ENCODE measurements at regions not wholly inside any gene's neighbourhood (a gene's known extent, or its start where the extent isn't known, plus 50 kb on each side); places are given as distances from the start of the nearest gene placed in this dataset.

DNA sequence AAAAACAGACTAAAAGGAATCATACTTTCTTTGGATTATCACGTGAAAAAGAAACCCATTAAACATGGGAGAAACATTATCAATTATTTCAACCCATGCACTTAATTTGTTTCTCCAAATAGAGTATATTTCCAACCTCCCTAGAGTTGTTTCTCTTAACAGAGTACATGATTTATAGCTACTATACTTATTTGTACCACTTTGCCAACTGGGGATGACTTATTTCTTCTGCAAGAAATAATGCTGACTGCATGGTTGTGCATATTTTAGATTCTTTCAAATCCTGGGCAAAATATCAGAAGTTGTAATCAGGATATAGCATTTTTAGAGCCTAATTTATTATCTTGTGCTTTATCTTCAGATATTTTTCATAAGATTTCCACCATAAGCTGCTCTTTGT, 629.1 kb upstream of the EYS start:
- Histone ChIP-seq H3K27ac (ENCODE audit: low read length) (no peak overlapping the region), H3K9me3 (ENCODE audit: low read length) (no peaks in the 10 kb centered on the region; the same call in 1 of the 2 replicates), H4K20me1 (ENCODE audit: insufficient read depth, low read depth, low read length) (no peaks in the 10 kb centered on the region), H3K36me3 (ENCODE audit: insufficient read depth, low read length) (no peaks in the 10 kb centered on the region), H3K4me1 (ENCODE audit: low read length) (no peaks in the 10 kb centered on the region), H3K9me2 (replicated peaks; ENCODE audit: insufficient read depth, low read length) (no peaks in the 10 kb centered on the region), H2AFZ (ENCODE audit: low read length) (no peak overlapping the region), H3K79me2 (ENCODE audit: low read length) (no peaks in the 10 kb centered on the region), H3K4me2 (ENCODE audit: low read depth, low read length, poor library complexity, severe bottlenecking) (no peak overlapping the region), H3K4me3 (ENCODE audit: low read length) (no peak overlapping the region), H3K27me3 (ENCODE audit: low read length) (no peaks in the 10 kb centered on the region), H3K9ac (ENCODE audit: low read length) (no peak overlapping the region)
- DNase-seq: no peak

DNA sequence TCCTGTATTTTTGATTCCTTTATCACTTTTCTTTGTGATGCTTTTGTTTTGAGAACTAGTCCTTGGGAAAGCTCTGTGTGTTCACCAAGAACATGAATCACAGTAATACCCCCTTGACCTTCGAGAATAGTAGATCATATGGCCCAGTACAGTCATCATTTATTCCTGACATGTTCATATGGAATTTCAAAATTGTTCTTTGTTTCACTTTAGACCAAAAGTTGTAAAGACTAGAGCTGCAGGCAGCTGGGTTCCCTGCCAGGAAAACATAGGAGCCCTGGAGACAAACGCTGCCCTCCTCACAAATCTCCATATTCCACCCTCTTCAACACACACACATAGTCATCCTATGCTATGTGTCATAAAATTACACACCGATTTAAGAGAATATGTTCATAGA, 621.2 kb upstream of the EYS start:
- Histone ChIP-seq H3K27ac (ENCODE audit: low read length) (no peak overlapping the region), H4K20me1 (ENCODE audit: insufficient read depth, low read depth, low read length) (no peaks in the 10 kb centered on the region), H3K79me2 (ENCODE audit: low read length) (no peaks in the 10 kb centered on the region), H3K4me3 (ENCODE audit: low read length) (no peak overlapping the region), H3K4me1 (ENCODE audit: low read length) (no peaks in the 10 kb centered on the region), H2AFZ (ENCODE audit: low read length) (no peak overlapping the region), H3K9me3 (ENCODE audit: low read length) (no peaks in the 10 kb centered on the region), H3K36me3 (ENCODE audit: insufficient read depth, low read length) (no peaks in the 10 kb centered on the region), H3K4me2 (ENCODE audit: low read depth, low read length, poor library complexity, severe bottlenecking) (no peak overlapping the region), H3K27me3 (ENCODE audit: low read length) (no peaks in the 10 kb centered on the region), H3K9ac (ENCODE audit: low read length) (no peak overlapping the region), H3K9me2 (replicated peaks; ENCODE audit: insufficient read depth, low read length) (no peaks in the 10 kb centered on the region)
- no peak for DNase-seq

DNA sequence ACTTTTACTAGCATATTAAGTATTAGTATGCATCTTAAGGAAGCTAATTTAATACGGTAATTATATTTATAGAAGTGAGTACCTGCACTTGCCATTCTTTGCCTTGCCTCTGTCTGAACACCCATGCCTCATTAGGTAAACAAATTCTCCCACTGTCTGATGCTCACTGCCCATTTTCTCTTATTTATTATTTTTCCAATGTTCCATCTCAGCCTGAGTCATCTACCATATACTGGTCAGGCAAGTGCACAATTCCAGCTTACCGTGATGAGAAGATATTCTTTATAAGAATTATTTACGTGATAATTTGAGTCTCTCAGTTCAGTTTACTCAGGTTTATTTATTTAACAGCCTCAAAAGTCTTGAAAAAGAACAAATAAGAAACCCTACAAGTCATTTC, 619.2 kb upstream of the EYS start:
- Histone ChIP-seq H3K79me2 (ENCODE audit: low read length) (no peaks in the 10 kb centered on the region), H4K20me1 (ENCODE audit: insufficient read depth, low read depth, low read length) (no peaks in the 10 kb centered on the region), H3K9me3 (ENCODE audit: low read length) (no peaks in the 10 kb centered on the region), H3K36me3 (ENCODE audit: insufficient read depth, low read length) (no peaks in the 10 kb centered on the region), H3K27ac (ENCODE audit: low read length) (no peak overlapping the region), H3K4me2 (ENCODE audit: low read depth, low read length, poor library complexity, severe bottlenecking) (no peak overlapping the region), H3K27me3 (ENCODE audit: low read length) (no peaks in the 10 kb centered on the region), H3K9me2 (replicated peaks; ENCODE audit: insufficient read depth, low read length) (no peaks in the 10 kb centered on the region), H3K9ac (ENCODE audit: low read length) (no peak overlapping the region), H2AFZ (ENCODE audit: low read length) (no peak overlapping the region), H3K4me1 (ENCODE audit: low read length) (no peaks in the 10 kb centered on the region), H3K4me3 (ENCODE audit: low read length) (no peak overlapping the region)
- DNase-seq: no peak

DNA sequence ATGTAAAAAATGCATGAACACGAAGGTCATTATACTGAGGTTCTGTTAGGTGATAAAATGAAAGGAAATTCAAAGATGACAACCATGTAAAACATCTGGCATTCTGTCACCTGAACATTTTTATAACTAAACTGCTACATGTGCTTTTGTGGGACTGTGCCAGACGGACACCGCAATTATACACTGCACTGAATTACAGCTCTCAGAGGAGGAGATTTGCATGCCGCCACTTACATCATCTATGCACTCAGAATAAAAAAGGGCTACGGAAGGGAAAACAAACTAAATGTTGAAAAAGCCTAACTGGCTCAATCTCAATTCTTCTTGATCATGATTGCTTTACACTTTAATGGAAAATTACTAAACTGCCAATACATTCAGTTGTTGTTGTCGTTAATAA, 614.0 kb upstream of the EYS start:
- Histone ChIP-seq H3K79me2 (ENCODE audit: low read length) (no peaks in the 10 kb centered on the region), H3K27me3 (ENCODE audit: low read length) (no peaks in the 10 kb centered on the region), H3K36me3 (ENCODE audit: insufficient read depth, low read length) (no peaks in the 10 kb centered on the region), H3K4me1 (ENCODE audit: low read length) (no peaks in the 10 kb centered on the region), H3K4me2 (ENCODE audit: low read depth, low read length, poor library complexity, severe bottlenecking) (no peak overlapping the region), H3K9me2 (replicated peaks; ENCODE audit: insufficient read depth, low read length) (no peaks in the 10 kb centered on the region), H3K27ac (ENCODE audit: low read length) (no peak overlapping the region), H3K9ac (ENCODE audit: low read length) (no peak overlapping the region), H4K20me1 (ENCODE audit: insufficient read depth, low read depth, low read length) (no peaks in the 10 kb centered on the region), H2AFZ (ENCODE audit: low read length) (no peak overlapping the region), H3K9me3 (ENCODE audit: low read length) (no peaks in the 10 kb centered on the region; the same call in 1 of the 2 replicates), H3K4me3 (ENCODE audit: low read length) (no peak overlapping the region)
- DNase-seq: no peak

DNA sequence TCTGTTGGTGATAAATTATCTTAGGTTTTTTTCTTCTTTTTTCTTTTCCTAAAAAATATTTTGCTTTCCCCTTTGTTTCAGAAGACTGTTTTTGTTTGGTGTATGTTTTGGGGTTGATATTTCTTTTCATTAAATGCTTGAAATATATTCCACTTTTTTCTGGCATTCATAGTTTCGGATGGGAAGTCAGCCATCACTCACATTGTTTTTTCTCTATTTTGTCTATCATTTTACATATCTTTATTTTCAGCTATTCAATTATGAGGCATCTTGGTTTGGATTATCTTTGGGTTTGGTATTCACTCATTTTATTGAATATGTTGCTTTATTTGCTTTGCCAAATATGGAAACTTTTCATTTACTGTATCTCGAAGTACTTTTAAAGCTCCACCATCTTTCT, 600.5 kb upstream of the EYS start:
- Histone ChIP-seq H3K9me2 (replicated peaks; ENCODE audit: insufficient read depth, low read length) (no peaks in the 10 kb centered on the region), H3K4me3 (ENCODE audit: low read length) (no peak overlapping the region), H3K79me2 (ENCODE audit: low read length) (no peaks in the 10 kb centered on the region), H3K27ac (ENCODE audit: low read length) (no peak overlapping the region), H3K4me1 (ENCODE audit: low read length) (no peaks in the 10 kb centered on the region), H4K20me1 (ENCODE audit: insufficient read depth, low read depth, low read length) (no peaks in the 10 kb centered on the region), H2AFZ (ENCODE audit: low read length) (no peak overlapping the region), H3K36me3 (ENCODE audit: insufficient read depth, low read length) (no peaks in the 10 kb centered on the region), H3K4me2 (ENCODE audit: low read depth, low read length, poor library complexity, severe bottlenecking) (no peak overlapping the region), H3K9ac (ENCODE audit: low read length) (no peak overlapping the region), H3K27me3 (ENCODE audit: low read length) (no peaks in the 10 kb centered on the region), H3K9me3 (ENCODE audit: low read length) (peaks cover 12% of the 10 kb centered on the region)
- no peak for DNase-seq

DNA sequence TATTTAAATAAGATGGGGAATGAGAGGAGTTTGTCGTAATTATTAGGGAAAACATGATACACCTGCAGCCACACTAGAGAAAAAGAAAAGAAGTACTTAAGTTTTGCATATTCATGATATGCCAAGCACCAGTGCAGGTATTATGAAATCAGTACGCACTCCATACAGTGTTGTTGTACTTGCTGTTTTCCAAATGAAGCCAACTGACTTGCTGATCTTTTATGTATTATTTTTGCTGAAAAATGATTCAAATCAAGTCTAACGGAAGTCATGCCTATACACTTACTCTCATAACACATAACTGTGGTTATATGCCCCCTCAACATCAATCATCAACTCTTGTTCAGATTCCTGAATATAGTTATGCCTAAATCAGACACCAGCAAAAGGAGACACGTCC, 584.9 kb upstream of the EYS start:
- Histone ChIP-seq H3K4me2 (ENCODE audit: low read depth, low read length, poor library complexity, severe bottlenecking) (no peak overlapping the region), H3K9me2 (replicated peaks; ENCODE audit: insufficient read depth, low read length) (no peaks in the 10 kb centered on the region), H3K79me2 (ENCODE audit: low read length) (no peaks in the 10 kb centered on the region), H3K9me3 (ENCODE audit: low read length) (no peaks in the 10 kb centered on the region; the same call in 1 of the 2 replicates), H4K20me1 (ENCODE audit: insufficient read depth, low read depth, low read length) (no peaks in the 10 kb centered on the region), H2AFZ (ENCODE audit: low read length) (no peak overlapping the region), H3K27ac (ENCODE audit: low read length) (no peak overlapping the region), H3K36me3 (ENCODE audit: insufficient read depth, low read length) (no peaks in the 10 kb centered on the region), H3K4me3 (ENCODE audit: low read length) (no peak overlapping the region), H3K4me1 (ENCODE audit: low read length) (no peaks in the 10 kb centered on the region), H3K9ac (ENCODE audit: low read length) (no peak overlapping the region), H3K27me3 (ENCODE audit: low read length) (no peaks in the 10 kb centered on the region)
- no peak for DNase-seq

DNA sequence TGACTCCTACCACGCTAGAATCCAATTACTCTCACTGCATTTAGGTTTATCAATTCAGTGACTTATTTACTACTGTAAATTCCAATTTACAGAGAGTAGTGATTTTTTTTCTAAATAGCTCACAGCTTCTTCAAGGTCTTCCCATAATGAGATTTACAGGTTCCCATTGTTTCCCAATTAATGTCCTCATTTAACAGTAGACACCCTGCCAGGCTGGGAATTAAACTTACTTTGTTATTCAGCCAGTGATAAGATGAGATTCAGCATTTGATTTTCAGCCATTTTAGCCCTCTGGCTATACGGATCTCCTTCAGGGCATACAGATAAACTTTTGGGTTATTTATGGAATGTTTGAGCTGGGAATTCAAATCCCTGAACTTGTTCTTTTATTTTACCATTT, 582.9 kb upstream of the EYS start:
- no peak overlapping the region for H2AFZ ChIP-seq (ENCODE audit: low read length)
- no peak overlapping the region for H3K9ac ChIP-seq (ENCODE audit: low read length)
- no peaks in the 10 kb centered on the region; the same call in 1 of the 2 replicates for H3K9me3 ChIP-seq (ENCODE audit: low read length)
- no peaks in the 10 kb centered on the region for H3K36me3 ChIP-seq (ENCODE audit: insufficient read depth, low read length)
- H3K79me2 ChIP-seq (ENCODE audit: low read length): no peaks in the 10 kb centered on the region
- no peaks in the 10 kb centered on the region for H4K20me1 ChIP-seq (ENCODE audit: insufficient read depth, low read depth, low read length)
- no peak overlapping the region for H3K27ac ChIP-seq (ENCODE audit: low read length)
- no peaks in the 10 kb centered on the region for H3K27me3 ChIP-seq (ENCODE audit: low read length)
- no peak overlapping the region for H3K4me3 ChIP-seq (ENCODE audit: low read length)
- no peak overlapping the region for H3K4me2 ChIP-seq (ENCODE audit: low read depth, low read length, poor library complexity, severe bottlenecking)
- H3K4me1 ChIP-seq (ENCODE audit: low read length): no peaks in the 10 kb centered on the region
- DNase-seq: no peak
- H3K9me2 ChIP-seq (replicated peaks; ENCODE audit: insufficient read depth, low read length): no peaks in the 10 kb centered on the region

DNA sequence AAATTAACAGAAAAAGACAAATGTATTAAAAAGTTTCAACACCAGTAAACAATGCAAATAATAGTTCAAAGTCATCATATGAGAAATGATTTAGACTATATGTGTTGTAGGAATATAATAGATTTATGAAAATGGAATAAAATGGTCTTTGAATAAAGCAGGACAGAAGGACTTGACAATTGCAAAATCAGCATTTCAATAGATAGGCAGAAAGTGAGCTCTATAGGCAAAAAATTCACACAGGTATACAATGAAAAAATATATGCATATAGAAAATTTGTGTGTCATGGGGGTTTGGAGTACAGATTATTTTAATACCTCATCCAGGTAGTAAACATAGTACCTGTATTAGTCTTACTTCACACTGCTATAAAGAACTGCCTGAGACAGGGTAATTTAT, 571.1 kb upstream of the EYS start:
- Histone ChIP-seq H3K36me3 (ENCODE audit: insufficient read depth, low read length) (no peaks in the 10 kb centered on the region), H3K9me2 (replicated peaks; ENCODE audit: insufficient read depth, low read length) (0 out of 2 replicates have a peak, but pooled peaks cover 4% of the 10 kb centered on the region), H3K4me2 (ENCODE audit: low read depth, low read length, poor library complexity, severe bottlenecking) (no peak overlapping the region), H3K79me2 (ENCODE audit: low read length) (no peaks in the 10 kb centered on the region), H3K4me3 (ENCODE audit: low read length) (no peak overlapping the region), H3K9me3 (ENCODE audit: low read length) (peaks cover 10% of the 10 kb centered on the region), H4K20me1 (ENCODE audit: insufficient read depth, low read depth, low read length) (no peaks in the 10 kb centered on the region), H3K27ac (ENCODE audit: low read length) (no peak overlapping the region), H2AFZ (ENCODE audit: low read length) (no peak overlapping the region), H3K9ac (ENCODE audit: low read length) (no peak overlapping the region), H3K27me3 (ENCODE audit: low read length) (no peaks in the 10 kb centered on the region), H3K4me1 (ENCODE audit: low read length) (no peaks in the 10 kb centered on the region)
- no peak for DNase-seq

DNA sequence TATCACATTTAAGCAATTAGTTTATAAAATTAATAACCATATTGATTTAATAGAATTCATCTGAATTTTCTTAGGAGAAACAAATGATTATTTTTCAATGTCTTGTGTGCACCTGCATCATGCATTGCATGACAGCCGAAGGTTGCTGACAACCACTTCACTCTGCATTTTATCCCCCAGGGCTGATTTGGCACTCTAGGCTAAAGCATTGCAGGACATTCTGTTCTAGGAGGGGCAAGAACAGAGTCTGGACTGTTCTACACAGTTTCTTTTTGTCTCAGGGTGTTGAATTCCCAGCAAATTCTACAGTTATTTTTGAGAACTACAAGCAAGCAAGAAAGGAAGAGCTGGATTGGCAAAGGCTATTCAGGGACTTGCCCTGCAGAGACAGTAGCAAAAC, 570.4 kb upstream of the EYS start:
- H3K27ac ChIP-seq (ENCODE audit: low read length): no peak overlapping the region
- H3K9me3 ChIP-seq (ENCODE audit: low read length): peaks cover 11% of the 10 kb centered on the region
- H3K4me2 ChIP-seq (ENCODE audit: low read depth, low read length, poor library complexity, severe bottlenecking): no peak overlapping the region
- no peak overlapping the region for H2AFZ ChIP-seq (ENCODE audit: low read length)
- H4K20me1 ChIP-seq (ENCODE audit: insufficient read depth, low read depth, low read length): no peaks in the 10 kb centered on the region
- no peaks in the 10 kb centered on the region for H3K4me1 ChIP-seq (ENCODE audit: low read length)
- no peak for DNase-seq
- no peaks in the 10 kb centered on the region for H3K79me2 ChIP-seq (ENCODE audit: low read length)
- H3K9me2 ChIP-seq (replicated peaks; ENCODE audit: insufficient read depth, low read length): 0 out of 2 replicates have a peak, but pooled peaks cover 4% of the 10 kb centered on the region
- no peaks in the 10 kb centered on the region for H3K36me3 ChIP-seq (ENCODE audit: insufficient read depth, low read length)
- H3K9ac ChIP-seq (ENCODE audit: low read length): no peak overlapping the region
- H3K27me3 ChIP-seq (ENCODE audit: low read length): no peaks in the 10 kb centered on the region
- H3K4me3 ChIP-seq (ENCODE audit: low read length): no peak overlapping the region

All from Karpas-422 (cell line).